ENCODE measurements at regions not wholly inside any gene's neighbourhood (a gene's known extent, or its start where the extent isn't known, plus 50 kb on each side); places are given as distances from the start of the nearest gene placed in this dataset.

DNA sequence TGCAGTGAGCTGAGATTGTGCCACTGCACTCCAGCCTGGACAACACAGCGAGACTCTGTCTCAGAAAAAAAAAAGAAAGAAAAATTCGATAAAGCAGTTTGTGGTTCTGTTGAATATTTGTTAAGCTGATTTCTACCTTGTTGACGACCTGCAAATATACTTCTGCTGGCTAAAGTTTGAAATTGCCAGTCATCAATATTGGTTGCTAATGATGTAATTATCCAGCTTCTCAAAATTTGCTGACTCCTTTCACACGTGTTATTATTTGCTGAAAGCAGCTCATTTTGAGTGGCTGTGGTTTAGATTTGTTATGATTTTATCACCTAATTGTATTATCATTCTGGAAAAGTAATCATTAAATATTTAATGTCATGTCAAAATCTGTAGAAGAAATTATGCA lies 774.3 kb downstream of the QKI start:
- DNase-seq: no peak

- DNase-seq: peak in 1 of 2 experiments; percentile 31
Measured at GRCh38 chr6:164185471-164185871, 771.0 kb downstream of the QKI start.

GRCh38 chr6:164184410-164184809 lies 769.9 kb downstream of the QKI start:
- DNase-seq: no peak

- DNase-seq: no peak
Measured at GRCh38 chr6:164183556-164184123, 769.1 kb downstream of the QKI start.

- DNase-seq: no peak
Measured at GRCh38 chr6:164178679-164179332, 764.3 kb downstream of the QKI start.

GRCh38 chr6:164169355-164169754 lies 754.8 kb downstream of the QKI start:
- no peak for DNase-seq

DNA sequence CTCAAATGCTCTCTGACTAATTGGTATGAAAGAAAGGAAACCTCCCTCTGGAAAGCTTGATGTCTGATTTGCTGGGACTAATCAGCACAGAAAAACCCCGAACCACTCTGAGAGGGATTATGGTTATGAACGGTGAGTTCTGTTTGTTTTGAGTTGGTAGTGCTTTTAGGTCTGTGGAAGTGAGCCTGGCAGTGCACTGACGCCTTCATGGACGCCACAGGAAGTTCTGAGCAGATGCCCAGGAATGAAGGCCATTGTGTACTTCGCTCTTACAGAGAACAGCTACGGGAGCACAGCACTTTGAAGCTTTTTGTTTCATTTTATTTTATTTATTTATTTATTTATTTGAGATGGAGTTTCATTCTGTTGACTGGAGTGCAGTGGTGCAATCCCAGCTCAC lies 754.1 kb downstream of the QKI start:
- no peak for DNase-seq

DNA sequence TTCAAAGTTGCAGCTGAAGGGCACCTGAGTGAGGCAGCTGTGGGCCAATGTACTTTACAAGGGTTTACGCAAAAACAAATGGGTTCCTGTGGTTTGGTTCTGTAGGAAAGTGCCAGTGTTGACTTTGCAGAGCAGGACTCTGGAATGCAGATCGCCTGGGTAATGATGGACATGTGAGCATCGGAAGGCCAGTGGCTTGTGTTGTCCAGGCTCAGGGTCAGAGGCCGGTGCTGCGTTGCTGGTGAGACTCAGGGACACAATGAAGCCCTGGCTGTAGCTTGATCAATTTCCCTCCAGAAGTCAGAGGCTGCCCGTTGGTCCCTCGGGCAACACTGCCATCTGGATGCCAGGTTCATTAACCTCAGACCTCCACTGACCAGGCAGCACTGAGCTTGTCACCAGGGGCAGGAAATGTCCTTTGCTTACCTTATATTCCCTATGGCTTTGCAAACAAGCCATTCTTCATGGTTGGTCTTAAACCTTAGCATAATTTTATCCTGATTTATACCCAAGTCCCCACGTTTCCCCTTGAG lies 753.4 kb downstream of the QKI start:
- no peak for DNase-seq

GRCh38 chr6:164166996-164167395 lies 752.5 kb downstream of the QKI start:
- no peak for DNase-seq

GRCh38 chr6:164166515-164166914 lies 752.0 kb downstream of the QKI start:
- no peak for DNase-seq

GRCh38 chr6:164164876-164165275 lies 750.4 kb downstream of the QKI start:
- no peak for DNase-seq

DNA sequence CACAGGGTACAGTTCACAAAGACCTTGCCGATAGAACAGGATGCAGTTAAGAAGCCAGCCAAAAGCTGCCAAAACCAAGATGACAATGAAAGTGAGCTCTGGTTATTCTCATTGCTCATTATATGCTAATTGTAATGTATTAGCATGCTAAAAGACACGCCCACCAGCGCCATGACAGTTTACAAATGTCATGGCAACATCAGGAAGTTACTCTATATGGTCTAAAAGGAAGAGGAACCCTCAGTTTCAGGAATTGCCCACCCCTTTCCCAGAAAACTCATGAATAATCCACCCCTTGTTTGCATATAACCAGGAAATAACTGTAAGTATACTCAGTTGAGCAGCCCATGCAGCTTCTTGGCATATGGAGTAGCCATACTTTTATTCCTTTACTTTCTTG lies 748.7 kb downstream of the QKI start:
- no peak for DNase-seq

GRCh38 chr6:164159061-164159460 lies 744.5 kb downstream of the QKI start:
- no peak for DNase-seq

DNA sequence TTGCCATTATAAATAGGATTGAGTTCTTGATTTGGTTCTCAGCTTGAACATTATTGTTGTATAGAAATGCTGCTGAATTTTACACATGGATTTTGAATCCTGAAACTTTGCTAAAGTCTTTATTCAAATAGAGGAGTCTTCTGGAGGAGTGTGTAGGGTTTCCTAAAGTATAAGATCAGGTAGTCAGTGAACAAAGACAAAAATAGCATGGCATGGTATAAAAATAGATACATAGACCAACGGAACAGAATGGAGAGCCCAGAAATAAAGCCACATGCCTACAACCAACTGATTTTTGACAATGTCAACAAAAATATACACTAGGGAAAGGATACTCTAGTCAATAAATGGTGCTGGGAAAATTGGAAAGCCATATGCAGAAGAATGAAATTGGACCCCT lies 740.1 kb downstream of the QKI start:
- DNase-seq: no peak

DNA sequence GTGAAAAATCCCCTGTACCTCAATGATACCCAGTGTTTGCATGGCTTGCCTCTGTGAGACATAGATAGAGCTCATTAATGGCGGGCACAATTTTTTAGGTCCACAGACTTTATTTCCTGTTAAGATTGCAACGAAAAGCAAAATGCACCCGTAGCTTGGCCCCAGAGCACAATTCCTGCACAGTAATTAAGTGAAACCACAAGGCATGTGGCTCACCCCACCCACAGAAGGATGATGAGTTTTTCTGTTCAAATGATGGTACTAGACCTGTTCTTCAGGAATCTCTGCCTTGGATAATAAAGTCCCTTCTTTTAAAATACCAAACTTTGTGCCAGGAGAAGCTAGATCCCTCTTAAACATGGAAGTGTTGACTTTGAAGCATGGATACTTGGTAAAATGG lies 738.1 kb downstream of the QKI start:
- no peak for DNase-seq

- DNase-seq: peak; percentile 66 to 89
Measured at GRCh38 chr6:164151161-164152120, 736.9 kb downstream of the QKI start.

GRCh38 chr6:164150232-164150631 lies 735.7 kb downstream of the QKI start:
- no peak for DNase-seq

GRCh38 chr6:164148788-164149187 lies 734.3 kb downstream of the QKI start:
- no peak for DNase-seq

DNA sequence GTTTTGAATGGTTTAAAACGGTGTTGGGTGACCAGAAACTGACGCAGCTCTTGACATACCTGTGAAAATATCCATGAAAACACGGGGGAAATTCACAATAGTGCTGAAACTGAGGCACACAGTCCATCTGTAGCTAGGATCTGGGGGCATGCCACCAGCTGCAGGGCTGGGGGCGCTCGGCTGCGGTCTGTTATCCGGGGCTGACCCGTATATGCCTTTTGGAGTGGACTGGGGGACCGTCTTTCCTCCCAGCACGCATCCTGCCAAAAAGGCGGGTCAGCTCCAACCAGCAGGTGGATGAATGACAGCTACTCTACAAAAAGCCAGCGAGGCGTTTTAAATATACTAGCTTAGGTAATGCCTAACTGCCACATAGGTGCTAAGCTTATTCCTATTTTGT lies 729.8 kb downstream of the QKI start:
- no peak for DNase-seq

- no peak for DNase-seq
Measured at GRCh38 chr6:164142322-164142721, 727.8 kb downstream of the QKI start.

DNA sequence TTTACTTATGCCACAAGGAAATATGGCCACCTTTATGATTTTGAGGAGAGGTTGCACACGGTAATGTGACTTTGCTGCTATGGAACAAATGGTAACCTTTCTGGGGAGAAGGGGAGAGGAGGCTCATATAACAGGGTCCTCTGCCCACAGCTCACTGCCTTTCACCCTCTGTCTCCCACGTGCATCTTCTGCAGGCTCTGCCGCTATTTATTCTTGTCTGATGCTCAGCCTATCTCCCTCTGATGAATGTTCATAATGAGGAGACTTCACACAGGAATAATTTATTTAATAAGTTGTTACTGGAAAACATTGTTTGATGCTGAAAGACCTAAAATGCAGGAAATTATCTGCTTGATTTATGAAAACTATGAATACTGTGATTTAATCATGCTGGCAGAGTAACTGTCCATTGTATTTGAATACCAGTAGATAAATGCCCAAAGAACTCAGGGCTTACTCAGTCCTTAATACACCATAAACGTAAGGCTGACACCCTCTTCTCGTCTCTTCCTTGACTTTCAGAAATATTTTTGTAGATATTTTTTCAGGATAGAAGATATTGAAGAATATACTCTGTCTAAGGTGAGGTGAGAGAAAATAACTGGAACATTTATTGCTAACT lies 721.1 kb downstream of the QKI start:
- no peak for DNase-seq

DNA sequence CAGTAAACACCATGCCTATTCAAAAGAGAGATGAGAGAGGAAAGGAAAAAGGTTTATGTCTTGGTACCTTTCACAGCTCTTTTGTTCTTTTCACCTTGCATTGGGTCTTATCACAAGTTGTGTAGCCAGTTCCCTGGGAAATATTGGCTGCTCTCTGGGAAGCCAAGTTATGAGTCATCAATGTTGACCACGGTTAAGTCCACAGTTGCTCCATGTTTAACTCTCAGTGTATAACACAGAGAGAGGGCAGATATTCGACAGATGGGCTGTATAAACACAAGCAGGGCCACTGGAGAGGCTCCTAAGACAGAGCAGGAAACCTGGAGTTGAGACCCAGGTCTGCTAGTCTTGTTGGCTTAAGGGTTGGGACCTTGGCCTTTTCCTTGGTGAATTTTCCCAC lies 718.6 kb downstream of the QKI start:
- DNase-seq: no peak

GRCh38 chr6:164130585-164130984 lies 716.1 kb downstream of the QKI start:
- no peak for DNase-seq

All from NCI-H2081 (cell line).